ENCODE measurements at regions not wholly inside any gene's neighbourhood (a gene's known extent, or its start where the extent isn't known, plus 50 kb on each side); places are given as distances from the start of the nearest gene placed in this dataset.

DNA sequence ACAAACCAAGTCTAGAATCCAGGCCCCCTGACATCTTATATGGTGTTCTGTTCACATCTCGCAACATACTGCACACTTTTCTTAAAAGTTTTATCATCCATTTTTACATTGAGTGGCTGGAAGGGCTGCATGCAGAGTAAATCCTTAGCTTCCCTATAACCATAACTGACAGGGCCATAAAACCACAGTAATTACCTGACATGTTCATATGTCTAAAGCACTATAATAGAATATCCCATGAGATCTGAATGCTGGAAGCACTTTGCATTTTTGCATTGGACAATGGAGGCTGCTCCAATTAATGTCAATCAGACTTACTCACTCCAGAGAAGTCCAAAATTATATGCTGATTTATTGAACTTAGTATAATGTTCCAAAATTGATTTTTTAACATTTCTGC, 86.6 kb upstream of the HES1 start:
- DNase-seq (ENCODE audit: low spot score) (no peak), ATAC-seq (ENCODE audit: low read depth) (no peak)
- Histone ChIP-seq H3K4me3 (ENCODE audit: severe bottlenecking) (no peak overlapping the region), H3K9me3 (ENCODE audit: severe bottlenecking) (peaks cover 4% of the 10 kb centered on the region), H3K4me1 (ENCODE audit: insufficient read depth, poor library complexity, severe bottlenecking) (no peaks in the 10 kb centered on the region), H3K27me3 (ENCODE audit: insufficient read depth, poor library complexity, severe bottlenecking) (no peaks in the 10 kb centered on the region), H3K27ac (ENCODE audit: poor library complexity, severe bottlenecking) (no peak overlapping the region), H3K36me3 (ENCODE audit: low read depth) (no peaks in the 10 kb centered on the region)
- TF ChIP-seq, protein P1, sequence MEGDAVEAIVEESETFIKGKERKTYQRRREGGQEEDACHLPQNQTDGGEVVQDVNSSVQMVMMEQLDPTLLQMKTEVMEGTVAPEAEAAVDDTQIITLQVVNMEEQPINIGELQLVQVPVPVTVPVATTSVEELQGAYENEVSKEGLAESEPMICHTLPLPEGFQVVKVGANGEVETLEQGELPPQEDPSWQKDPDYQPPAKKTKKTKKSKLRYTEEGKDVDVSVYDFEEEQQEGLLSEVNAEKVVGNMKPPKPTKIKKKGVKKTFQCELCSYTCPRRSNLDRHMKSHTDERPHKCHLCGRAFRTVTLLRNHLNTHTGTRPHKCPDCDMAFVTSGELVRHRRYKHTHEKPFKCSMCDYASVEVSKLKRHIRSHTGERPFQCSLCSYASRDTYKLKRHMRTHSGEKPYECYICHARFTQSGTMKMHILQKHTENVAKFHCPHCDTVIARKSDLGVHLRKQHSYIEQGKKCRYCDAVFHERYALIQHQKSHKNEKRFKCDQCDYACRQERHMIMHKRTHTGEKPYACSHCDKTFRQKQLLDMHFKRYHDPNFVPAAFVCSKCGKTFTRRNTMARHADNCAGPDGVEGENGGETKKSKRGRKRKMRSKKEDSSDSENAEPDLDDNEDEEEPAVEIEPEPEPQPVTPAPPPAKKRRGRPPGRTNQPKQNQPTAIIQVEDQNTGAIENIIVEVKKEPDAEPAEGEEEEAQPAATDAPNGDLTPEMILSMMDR (IDR thresholded peaks at IDR 0.05; ENCODE audit: poor library complexity, severe bottlenecking): no peak

DNA sequence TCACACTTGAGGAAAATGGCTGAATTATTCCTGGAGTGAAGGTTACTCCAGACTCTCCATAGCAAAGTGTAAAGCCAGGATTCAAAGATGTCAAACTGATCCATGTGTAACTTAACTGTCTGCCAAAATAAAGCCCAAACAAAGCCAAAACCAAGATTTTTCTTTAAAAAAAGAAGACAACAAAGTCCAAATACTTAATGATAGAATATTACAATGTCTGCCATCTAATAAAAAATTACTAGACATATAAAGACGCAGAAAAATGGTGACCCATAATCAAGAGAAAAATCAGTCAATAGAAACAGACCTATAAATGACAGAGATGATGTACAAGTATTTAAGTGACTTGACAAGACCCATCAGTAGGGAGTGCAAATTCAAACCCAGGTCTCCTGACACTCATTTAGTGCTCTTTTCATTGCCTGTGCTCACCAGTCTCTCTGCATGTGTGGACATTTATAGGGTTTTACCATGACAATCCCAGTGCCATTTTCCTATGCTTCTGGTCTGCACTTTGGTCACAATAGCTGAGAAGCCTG, 85.1 kb upstream of the HES1 start:
- H3K4me1 ChIP-seq (ENCODE audit: insufficient read depth, poor library complexity, severe bottlenecking): no peaks in the 10 kb centered on the region
- no peak overlapping the region for H3K4me3 ChIP-seq (ENCODE audit: severe bottlenecking)
- TF ChIP-seq, protein P1 (IDR thresholded peaks at IDR 0.05; ENCODE audit: poor library complexity, severe bottlenecking): no peak
- DNase-seq (ENCODE audit: low spot score): no peak
- H3K27me3 ChIP-seq (ENCODE audit: insufficient read depth, poor library complexity, severe bottlenecking): no peaks in the 10 kb centered on the region
- peaks cover 4% of the 10 kb centered on the region for H3K9me3 ChIP-seq (ENCODE audit: severe bottlenecking)
- H3K36me3 ChIP-seq (ENCODE audit: low read depth): no peaks in the 10 kb centered on the region
- H3K27ac ChIP-seq (ENCODE audit: poor library complexity, severe bottlenecking): no peak overlapping the region
- ATAC-seq (ENCODE audit: low read depth): no peak

DNA sequence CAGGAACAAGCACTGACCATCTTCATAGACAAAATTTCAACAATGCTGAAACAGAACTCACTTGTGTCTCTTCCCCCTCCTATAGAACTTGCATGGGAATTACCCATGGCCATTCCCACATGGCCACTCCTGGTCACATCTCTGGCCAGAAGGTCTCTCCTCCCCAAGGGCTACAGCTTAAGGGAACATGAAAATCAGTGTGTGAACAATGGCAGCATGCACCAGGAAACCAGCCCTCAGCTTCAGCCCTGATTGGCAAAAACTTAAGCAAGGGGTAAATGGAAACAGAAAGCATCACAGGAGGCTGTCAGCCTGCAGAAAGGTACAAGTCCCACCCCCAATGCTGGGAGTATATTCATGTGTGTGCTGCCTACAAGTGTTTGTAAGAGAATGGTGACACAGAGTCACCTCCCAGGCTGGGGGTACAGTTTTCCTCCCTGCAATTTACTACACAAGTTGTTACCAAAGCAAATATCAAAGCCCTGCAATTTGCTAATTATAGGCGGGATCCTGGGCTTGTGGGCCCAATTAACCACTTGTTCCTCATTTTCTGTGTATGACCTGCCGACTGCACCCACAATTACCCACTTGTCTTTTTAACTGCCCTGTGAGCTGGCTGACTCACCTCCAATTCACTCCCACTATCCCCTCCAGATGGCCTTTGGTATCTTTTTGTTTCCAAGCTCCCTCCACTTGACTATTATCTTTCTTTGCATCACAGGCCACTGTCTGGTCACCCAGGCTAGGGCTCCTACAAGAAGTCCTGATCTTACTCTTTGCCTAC, 84.4 kb upstream of the HES1 start:
- Histone ChIP-seq H3K27ac (ENCODE audit: poor library complexity, severe bottlenecking) (no peak overlapping the region), H3K4me1 (ENCODE audit: insufficient read depth, poor library complexity, severe bottlenecking) (no peaks in the 10 kb centered on the region), H3K9me3 (ENCODE audit: severe bottlenecking) (peaks cover 4% of the 10 kb centered on the region), H3K4me3 (ENCODE audit: severe bottlenecking) (no peak overlapping the region), H3K36me3 (ENCODE audit: low read depth) (no peaks in the 10 kb centered on the region), H3K27me3 (ENCODE audit: insufficient read depth, poor library complexity, severe bottlenecking) (no peaks in the 10 kb centered on the region)
- ATAC-seq (ENCODE audit: low read depth) (no peak), DNase-seq (ENCODE audit: low spot score) (no peak)
- TF ChIP-seq, protein P1 (IDR thresholded peaks at IDR 0.05; ENCODE audit: poor library complexity, severe bottlenecking): no peak

DNA sequence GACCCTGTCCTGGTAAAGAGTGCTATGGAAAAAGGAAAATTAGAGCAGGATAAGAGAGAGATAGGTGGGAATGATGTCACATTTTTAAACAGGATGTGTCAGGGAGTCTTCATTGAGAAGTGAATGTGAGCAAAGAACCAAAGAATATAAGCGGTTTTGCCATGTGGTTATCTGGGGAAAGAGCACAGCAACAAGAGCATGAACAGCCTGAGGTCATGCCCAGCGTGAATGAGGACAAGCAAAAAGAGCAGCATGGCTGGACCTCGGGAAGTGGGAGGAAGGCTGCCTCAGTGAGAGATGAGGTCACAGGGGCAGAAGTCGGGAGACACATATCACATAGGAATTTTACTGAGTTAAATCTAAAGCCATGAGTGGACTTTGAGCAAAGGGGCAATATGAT, 82.8 kb upstream of the HES1 start:
- DNase-seq (ENCODE audit: low spot score) (no peak), ATAC-seq (ENCODE audit: low read depth) (no peak)
- Histone ChIP-seq H3K27ac (ENCODE audit: poor library complexity, severe bottlenecking) (no peak overlapping the region), H3K27me3 (ENCODE audit: insufficient read depth, poor library complexity, severe bottlenecking) (no peaks in the 10 kb centered on the region), H3K36me3 (ENCODE audit: low read depth) (no peaks in the 10 kb centered on the region), H3K4me1 (ENCODE audit: insufficient read depth, poor library complexity, severe bottlenecking) (peaks cover 6% of the 10 kb centered on the region), H3K9me3 (ENCODE audit: severe bottlenecking) (peaks cover 4% of the 10 kb centered on the region), H3K4me3 (ENCODE audit: severe bottlenecking) (no peak overlapping the region)
- TF ChIP-seq, protein P1 (IDR thresholded peaks at IDR 0.05; ENCODE audit: poor library complexity, severe bottlenecking): no peak

DNA sequence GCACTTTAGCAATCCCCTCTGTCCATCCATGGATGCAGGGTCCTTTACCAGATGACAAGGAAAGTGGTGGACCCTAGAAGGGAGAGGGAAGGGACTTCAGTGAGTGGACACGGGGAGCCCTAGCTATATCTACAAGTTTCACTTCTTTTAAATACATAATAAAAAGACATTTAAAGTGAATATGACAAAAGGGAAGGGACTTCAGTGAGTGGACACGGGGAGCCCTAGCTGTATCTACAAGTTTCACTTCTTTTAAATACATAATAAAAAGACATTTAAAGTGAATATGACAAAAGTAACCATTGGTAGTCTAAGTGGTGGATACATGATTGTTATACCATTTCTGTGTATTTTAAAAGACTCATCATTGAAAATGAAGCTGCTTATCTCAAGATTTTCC, 81.9 kb upstream of the HES1 start:
- no peaks in the 10 kb centered on the region for H3K27me3 ChIP-seq (ENCODE audit: insufficient read depth, poor library complexity, severe bottlenecking)
- H3K27ac ChIP-seq (ENCODE audit: poor library complexity, severe bottlenecking): no peak overlapping the region
- H3K9me3 ChIP-seq (ENCODE audit: severe bottlenecking): peaks cover 4% of the 10 kb centered on the region
- ATAC-seq (ENCODE audit: low read depth) (no peak), DNase-seq (ENCODE audit: low spot score) (no peak)
- no peak overlapping the region for H3K4me3 ChIP-seq (ENCODE audit: severe bottlenecking)
- H3K36me3 ChIP-seq (ENCODE audit: low read depth): no peaks in the 10 kb centered on the region
- H3K4me1 ChIP-seq (ENCODE audit: insufficient read depth, poor library complexity, severe bottlenecking): peaks cover 9% of the 10 kb centered on the region
- TF ChIP-seq, protein P1 (IDR thresholded peaks at IDR 0.05; ENCODE audit: poor library complexity, severe bottlenecking): no peak

Data from RWPE2 (cell line).